Liver (tissue), 3 donors: ENCODE measurements at regions not wholly inside any gene's neighbourhood (a gene's known extent, or its start where the extent isn't known, plus 50 kb on each side); places are given as distances from the start of the nearest gene placed in this dataset.

ENCODE experiments used
- EGR1 ChIP-seq, 2 donors: IDR thresholded peaks; 2 replicates each; pipeline ENCODE4 v1.6.1; 2016 to 2018; ENCODE audit warnings: antibody characterized with exemption in 2 of 2, low read depth in 2 of 2
- GABPA ChIP-seq, 2 donors: IDR thresholded peaks in 1 of 2; conservative IDR thresholded peaks in 1 of 2; 2 replicates each; pipeline ENCODE4 v1.6.1; 2016; ENCODE audit warnings: antibody characterized with exemption in 2 of 2, mild to moderate bottlenecking in 1 of 2, moderate library complexity in 1 of 2
- JUND ChIP-seq, 2 donors: IDR thresholded peaks; 2 replicates each; pipeline ENCODE4 v1.6.1; 2016; ENCODE audit warnings: antibody characterized with exemption in 2 of 2
- RAD21 ChIP-seq, 2 donors: IDR thresholded peaks; 2 replicates each; pipeline ENCODE4 v1.6.1; 2016; ENCODE audit warnings: antibody characterized with exemption in 2 of 2, mild to moderate bottlenecking in 2 of 2
- SP1 ChIP-seq: IDR thresholded peaks from 2 replicates; pipeline ENCODE4 v1.6.1; 2018; ENCODE audit warnings: antibody characterized with exemption, mild to moderate bottlenecking
- YY1 ChIP-seq: IDR thresholded peaks from 2 replicates; pipeline ENCODE4 v1.6.1; 2016; ENCODE audit warnings: antibody characterized with exemption, mild to moderate bottlenecking
- TF ChIP-seq, protein P1 (sequence below): fragments of 150-350 bp; IDR thresholded peaks from 2 replicates; pipeline ENCODE4 v1.5.1; 2017; ENCODE audit warnings: improper control_type of control experiment, low read depth, low read length; ENCODE audit not compliant: missing input control
- TF ChIP-seq, protein P2 (sequence below): IDR thresholded peaks from 2 replicates; pipeline ENCODE4 v1.6.1; 2016; ENCODE audit warnings: antibody characterized with exemption
- TF ChIP-seq, protein P3 (sequence below): IDR thresholded peaks from 2 replicates; pipeline ENCODE4 v1.6.1; 2016; ENCODE audit warnings: antibody characterized with exemption
- donor health status: healthy.
- donor health status: healthy.

DNA sequence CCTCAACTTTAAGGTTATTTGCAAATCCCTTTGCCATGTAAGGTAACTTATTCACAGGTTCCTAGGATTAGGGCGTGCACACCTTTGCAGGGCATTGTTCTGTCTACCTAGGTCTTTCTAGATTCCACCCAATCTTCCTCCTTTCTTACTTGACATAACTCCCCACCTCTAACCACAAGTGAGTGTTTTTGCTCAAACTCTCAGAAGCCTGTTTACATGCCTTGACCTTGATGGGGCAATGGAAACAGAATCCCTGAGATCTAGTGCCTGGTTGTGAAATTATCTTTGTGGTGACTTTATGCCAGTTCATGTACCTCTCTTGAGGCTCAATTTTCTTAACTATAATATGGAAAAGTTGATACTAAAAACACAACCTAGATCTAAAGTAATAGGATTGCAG, 296.6 kb downstream of the TTLL7 start:
- TF ChIP-seq, protein P1, sequence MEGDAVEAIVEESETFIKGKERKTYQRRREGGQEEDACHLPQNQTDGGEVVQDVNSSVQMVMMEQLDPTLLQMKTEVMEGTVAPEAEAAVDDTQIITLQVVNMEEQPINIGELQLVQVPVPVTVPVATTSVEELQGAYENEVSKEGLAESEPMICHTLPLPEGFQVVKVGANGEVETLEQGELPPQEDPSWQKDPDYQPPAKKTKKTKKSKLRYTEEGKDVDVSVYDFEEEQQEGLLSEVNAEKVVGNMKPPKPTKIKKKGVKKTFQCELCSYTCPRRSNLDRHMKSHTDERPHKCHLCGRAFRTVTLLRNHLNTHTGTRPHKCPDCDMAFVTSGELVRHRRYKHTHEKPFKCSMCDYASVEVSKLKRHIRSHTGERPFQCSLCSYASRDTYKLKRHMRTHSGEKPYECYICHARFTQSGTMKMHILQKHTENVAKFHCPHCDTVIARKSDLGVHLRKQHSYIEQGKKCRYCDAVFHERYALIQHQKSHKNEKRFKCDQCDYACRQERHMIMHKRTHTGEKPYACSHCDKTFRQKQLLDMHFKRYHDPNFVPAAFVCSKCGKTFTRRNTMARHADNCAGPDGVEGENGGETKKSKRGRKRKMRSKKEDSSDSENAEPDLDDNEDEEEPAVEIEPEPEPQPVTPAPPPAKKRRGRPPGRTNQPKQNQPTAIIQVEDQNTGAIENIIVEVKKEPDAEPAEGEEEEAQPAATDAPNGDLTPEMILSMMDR: no peak
- TF ChIP-seq, protein P2, sequence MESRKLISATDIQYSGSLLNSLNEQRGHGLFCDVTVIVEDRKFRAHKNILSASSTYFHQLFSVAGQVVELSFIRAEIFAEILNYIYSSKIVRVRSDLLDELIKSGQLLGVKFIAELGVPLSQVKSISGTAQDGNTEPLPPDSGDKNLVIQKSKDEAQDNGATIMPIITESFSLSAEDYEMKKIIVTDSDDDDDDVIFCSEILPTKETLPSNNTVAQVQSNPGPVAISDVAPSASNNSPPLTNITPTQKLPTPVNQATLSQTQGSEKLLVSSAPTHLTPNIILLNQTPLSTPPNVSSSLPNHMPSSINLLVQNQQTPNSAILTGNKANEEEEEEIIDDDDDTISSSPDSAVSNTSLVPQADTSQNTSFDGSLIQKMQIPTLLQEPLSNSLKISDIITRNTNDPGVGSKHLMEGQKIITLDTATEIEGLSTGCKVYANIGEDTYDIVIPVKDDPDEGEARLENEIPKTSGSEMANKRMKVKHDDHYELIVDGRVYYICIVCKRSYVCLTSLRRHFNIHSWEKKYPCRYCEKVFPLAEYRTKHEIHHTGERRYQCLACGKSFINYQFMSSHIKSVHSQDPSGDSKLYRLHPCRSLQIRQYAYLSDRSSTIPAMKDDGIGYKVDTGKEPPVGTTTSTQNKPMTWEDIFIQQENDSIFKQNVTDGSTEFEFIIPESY: no peak
- TF ChIP-seq, protein P3, sequence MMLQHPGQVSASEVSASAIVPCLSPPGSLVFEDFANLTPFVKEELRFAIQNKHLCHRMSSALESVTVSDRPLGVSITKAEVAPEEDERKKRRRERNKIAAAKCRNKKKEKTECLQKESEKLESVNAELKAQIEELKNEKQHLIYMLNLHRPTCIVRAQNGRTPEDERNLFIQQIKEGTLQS: no peak
- no peak for TF ChIP-seq RAD21 (IDR thresholded peaks at IDR 0.05)
- no peak for TF ChIP-seq GABPA (IDR thresholded peaks at IDR 0.05 in 1 of 2, conservative IDR thresholded peaks at IDR 0.05 in 1 of 2)
- no peak for TF ChIP-seq JUND (IDR thresholded peaks at IDR 0.05)
- TF ChIP-seq SP1: no peak
- TF ChIP-seq YY1: no peak
- TF ChIP-seq EGR1 (IDR thresholded peaks at IDR 0.05; ENCODE audit: low read depth in 2 of 2): no peak
